ENCODE measurements at regions not wholly inside any gene's neighbourhood (a gene's known extent, or its start where the extent isn't known, plus 50 kb on each side); places are given as distances from the start of the nearest gene placed in this dataset.
A peak's percentile ranks its signal among the peaks of the same experiment; 100 is the strongest.

GRCh38 chr21:17693801-17694200, 81.1 kb upstream of the BTG3 start:
- TF ChIP-seq CTCF (IDR thresholded peaks at IDR 0.05), result no peak
- no peaks in the 10 kb centered on the region for H3K9me3 ChIP-seq
- H3K4me3 ChIP-seq, result no peak overlapping the region
- ATAC-seq (no peak), DNase-seq (no peak)
- no peaks in the 10 kb centered on the region for H3K36me3 ChIP-seq
- no peaks in the 10 kb centered on the region for H3K27me3 ChIP-seq
- H3K4me1 ChIP-seq, result peaks cover 0 to 16% (median 9%) of the 10 kb centered on the region in 9 donors
- no peak overlapping the region for H3K27ac ChIP-seq
- WGBS, 2 donors, result 80 to 84% methylated on average over 8 of the region's 8 CpGs
- intact Hi-C loops (cut with DNase I), result no loop called here

GRCh38 chr21:17690078-17690494, 77.4 kb upstream of the BTG3 start:
- no peak for TF ChIP-seq CTCF (IDR thresholded peaks at IDR 0.05)
- H3K4me1 ChIP-seq, result peaks cover 0 to 19% (median 12%) of the 10 kb centered on the region in 9 donors
- no peaks in the 10 kb centered on the region for H3K36me3 ChIP-seq
- intact Hi-C loops (cut with DNase I), result no loop called here
- no peak for ATAC-seq
- no peaks in the 10 kb centered on the region for H3K27me3 ChIP-seq
- 56 to 67% methylated on average over 1 of the region's 1 CpG for WGBS, 2 donors
- no peak for DNase-seq
- H3K4me3 ChIP-seq, result no peak overlapping the region
- peaks cover 0 to 6% (median 0%) of the 10 kb centered on the region in 11 donors for H3K9me3 ChIP-seq
- H3K27ac ChIP-seq, result no peak overlapping the region

- Histone ChIP-seq H3K9me3 (peaks cover 0 to 6% (median 0%) of the 10 kb centered on the region in 11 donors), H3K4me3 (no peak overlapping the region), H3K36me3 (no peaks in the 10 kb centered on the region), H3K27me3 (no peaks in the 10 kb centered on the region), H3K27ac (peak overlapping the region in 3 of 10 donors; percentile 22 to 48 (median 27)), H3K4me1 (peaks cover 0 to 19% (median 12%) of the 10 kb centered on the region in 9 donors)
- TF ChIP-seq CTCF (IDR thresholded peaks at IDR 0.05), result peak in 6 of 9 donors; percentile 18 to 39 (median 22)
- peak in 5 of 8 donors; percentile 37 to 79 (median 73) for ATAC-seq
- WGBS, 2 donors, result 54 to 58% methylated on average over 13 of the region's 13 CpGs
- intact Hi-C loops (cut with DNase I), result loop anchor here in 3 of 10 donors (5.0 to 10.0 kb wide), 4 partner anchors 126 to 198 kb away; partner anchors contain the start of gene C21orf91 (in 1 of the 3)
- DNase-seq, result peak; percentile 35 to 44
Observed at GRCh38 chr21:17688912-17689874, 76.5 kb upstream of the BTG3 start.

- Histone ChIP-seq H3K27ac (no peak overlapping the region), H3K36me3 (no peaks in the 10 kb centered on the region), H3K4me1 (no peaks in the 10 kb centered on the region), H3K27me3 (no peaks in the 10 kb centered on the region), H3K4me3 (no peak overlapping the region), H3K9me3 (peaks cover 0 to 6% (median 0%) of the 10 kb centered on the region in 11 donors)
- no peak for TF ChIP-seq CTCF (IDR thresholded peaks at IDR 0.05)
- 79 to 85% methylated on average over 2 of the region's 2 CpGs for WGBS, 2 donors
- DNase-seq (no peak), ATAC-seq (no peak)
- intact Hi-C loops (cut with DNase I), result loop anchor here in 5 of 10 donors (5.0 to 10.0 kb wide), 5 partner anchors 132 to 234 kb away; partner anchors contain the start of gene C21orf91 (in 2 of the 5)
Observed at GRCh38 chr21:17682924-17683323, 70.2 kb upstream of the BTG3 start.
